H4 (cell line): ENCODE measurements at regions not wholly inside any gene's neighbourhood (a gene's known extent, or its start where the extent isn't known, plus 50 kb on each side); places are given as distances from the start of the nearest gene placed in this dataset.
A peak's percentile ranks its signal among the peaks of the same experiment; 100 is the strongest.
"Not testable (repeated sequence)": the region's sequence is repeated elsewhere in the genome, so short reads cannot be mapped to it uniquely, and the experiment has no call there.

Experiments
- DNase-seq: peaks from one replicate; pipeline ENCODE4 v3.0.0-alpha.2; 2015; ENCODE audit warnings: low spot score

GRCh38 chr9:90979639-90980038 lies 178.0 kb downstream of the SYK start:
- no peak for DNase-seq

DNA sequence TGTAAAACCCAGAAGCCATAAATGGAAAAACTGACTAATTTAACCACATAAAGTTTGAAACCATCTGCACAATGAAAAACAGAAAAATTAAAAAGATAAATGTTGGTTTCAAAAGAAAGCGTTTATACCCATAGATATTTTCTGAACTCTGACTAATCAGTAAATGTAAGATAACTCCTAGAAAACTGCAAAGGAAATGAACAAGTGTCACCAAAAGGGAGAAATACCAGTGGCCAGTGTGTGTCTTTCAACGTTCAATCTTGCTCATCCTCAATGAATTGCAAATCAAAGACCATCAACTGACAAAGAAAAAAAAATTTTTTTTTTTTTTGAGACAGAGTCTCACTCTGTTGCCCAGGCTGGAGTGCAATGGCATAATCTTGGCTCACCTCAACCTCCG lies 180.1 kb downstream of the SYK start:
- no peak for DNase-seq

- DNase-seq = no peak
Measured at GRCh38 chr9:90983394-90983793, 181.8 kb downstream of the SYK start.

- DNase-seq = no peak
Measured at GRCh38 chr9:90985631-90986030, 184.0 kb downstream of the SYK start.

GRCh38 chr9:90986161-90986560 lies 184.5 kb downstream of the SYK start:
- DNase-seq = no peak

DNA sequence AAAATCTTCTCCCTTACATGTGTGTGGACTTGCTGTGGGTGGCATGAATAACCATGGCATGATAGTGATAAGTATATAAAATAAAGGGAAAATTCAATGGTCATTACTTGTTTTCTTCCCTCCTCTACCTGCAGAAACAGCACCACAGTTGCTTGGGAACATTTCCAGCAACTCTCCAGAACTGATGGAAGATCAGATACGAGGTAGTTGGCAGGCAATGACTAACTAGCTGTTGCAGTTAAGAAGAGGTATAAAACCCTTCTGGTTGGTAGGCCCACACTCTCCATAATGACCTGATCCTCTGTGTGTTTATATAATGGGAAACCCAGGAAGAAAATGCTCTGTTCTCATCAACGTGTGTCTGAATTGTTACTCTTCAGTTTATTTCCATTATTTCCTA lies 185.9 kb downstream of the SYK start:
- DNase-seq = peak; percentile 30

DNA sequence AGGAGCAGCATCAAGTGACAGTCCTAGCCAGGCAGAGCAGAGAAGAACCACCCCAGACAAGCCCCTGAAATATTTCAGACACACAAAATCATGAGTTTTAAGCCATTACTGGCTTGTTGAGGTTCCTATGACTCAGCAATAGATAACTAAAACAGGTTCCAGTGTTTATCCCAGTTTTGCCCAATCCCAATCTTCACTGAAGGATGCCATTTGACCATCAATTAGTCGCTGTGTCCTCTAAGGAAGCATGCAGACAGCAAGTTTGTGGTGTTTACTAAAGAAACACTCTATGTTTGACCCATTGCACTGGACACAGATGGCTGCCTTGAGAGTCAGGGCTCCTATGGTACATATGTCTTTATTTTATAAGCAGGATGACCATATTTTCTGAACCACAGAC lies 186.7 kb downstream of the SYK start:
- DNase-seq = no peak

DNA sequence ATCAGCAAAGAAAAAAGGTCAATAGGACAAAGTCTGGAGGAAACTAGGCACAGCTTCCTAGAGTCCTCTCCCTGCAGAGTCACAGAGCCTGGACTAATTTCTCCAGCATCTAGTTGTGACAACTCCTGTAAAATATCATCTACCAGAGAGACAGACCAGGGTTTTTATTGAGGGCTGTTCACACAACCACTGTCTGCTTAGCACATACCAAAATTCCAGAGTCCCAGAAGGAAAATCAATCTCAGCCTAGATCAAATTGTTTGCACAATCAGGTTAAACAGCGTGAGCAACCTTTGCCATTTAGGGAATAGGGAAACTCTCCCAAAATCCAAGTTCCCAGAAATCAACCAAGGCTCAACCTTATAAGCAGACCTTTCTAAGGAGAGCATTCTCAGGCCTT lies 190.3 kb downstream of the SYK start:
- no peak for DNase-seq

GRCh38 chr9:90995516-90995915 lies 193.9 kb downstream of the SYK start:
- no peak for DNase-seq

GRCh38 chr9:90996154-90997065 lies 194.8 kb downstream of the SYK start:
- DNase-seq = no peak

DNA sequence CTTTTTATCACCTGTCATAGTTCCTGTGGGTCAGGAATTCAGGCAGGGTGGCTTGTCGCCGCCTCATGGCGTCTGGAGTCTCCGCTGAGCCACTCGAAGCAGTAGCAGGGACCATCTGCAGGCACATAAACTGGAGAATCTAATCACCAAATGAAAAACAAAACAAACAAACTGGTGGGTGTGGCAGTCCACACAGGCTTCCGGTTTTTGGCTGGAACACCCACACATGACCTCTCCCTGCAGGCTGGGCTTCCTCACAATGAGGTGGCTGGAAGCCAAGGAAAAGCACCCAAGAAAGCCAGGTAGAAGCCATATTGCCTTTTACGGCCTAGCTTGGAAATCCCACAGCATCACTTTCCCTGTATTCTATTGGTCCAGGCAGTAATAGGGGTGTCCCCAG lies 197.0 kb downstream of the SYK start:
- peak; percentile 22 for DNase-seq

GRCh38 chr9:90999425-91000397 lies 198.1 kb downstream of the SYK start:
- DNase-seq = no peak

- peak; percentile 64 for DNase-seq
Measured at GRCh38 chr9:91001146-91001611, 199.6 kb downstream of the SYK start.

DNA sequence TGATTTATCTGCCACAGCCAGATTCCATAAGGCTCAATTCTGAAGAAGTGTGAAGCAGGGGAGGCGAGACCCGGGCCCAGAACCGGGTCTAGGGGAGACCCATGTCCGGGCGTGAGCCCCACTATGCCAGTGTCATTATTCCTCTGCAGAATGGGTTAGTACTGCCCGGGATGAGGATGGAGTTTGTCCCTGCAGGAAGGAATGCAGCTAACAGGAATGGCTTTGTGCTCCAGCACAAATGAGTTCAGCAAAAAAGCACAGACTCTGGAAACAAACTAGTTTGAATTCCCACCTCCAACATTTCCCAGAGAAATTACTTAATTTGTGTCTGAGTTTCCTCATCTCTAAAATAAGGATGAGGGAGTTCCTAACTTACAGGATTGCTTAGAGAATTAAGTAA lies 202.9 kb downstream of the SYK start:
- no peak for DNase-seq

DNA sequence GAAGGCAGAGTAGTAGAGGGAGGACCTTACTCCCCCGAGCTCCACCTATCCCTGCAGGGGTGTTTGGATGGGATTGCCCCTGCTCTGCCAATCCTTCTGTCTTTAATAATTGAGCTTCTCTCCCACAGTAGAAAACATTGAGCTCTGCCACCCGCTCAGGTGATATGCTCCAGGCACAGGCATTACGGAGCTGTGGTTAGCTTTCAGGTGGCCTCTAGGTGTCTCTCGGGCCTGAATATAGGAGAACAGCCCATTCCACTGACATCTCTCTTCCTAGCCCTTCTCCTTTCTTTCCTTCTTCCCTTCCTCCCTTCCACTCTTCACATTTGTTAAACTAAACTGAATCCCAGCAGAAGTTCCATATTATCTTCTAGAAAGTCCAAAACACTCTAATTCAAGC lies 203.4 kb downstream of the SYK start:
- DNase-seq = no peak

- no peak for DNase-seq
Measured at GRCh38 chr9:91006046-91006445, 204.4 kb downstream of the SYK start.

GRCh38 chr9:91008568-91008967 lies 206.9 kb downstream of the SYK start:
- no peak for DNase-seq

DNA sequence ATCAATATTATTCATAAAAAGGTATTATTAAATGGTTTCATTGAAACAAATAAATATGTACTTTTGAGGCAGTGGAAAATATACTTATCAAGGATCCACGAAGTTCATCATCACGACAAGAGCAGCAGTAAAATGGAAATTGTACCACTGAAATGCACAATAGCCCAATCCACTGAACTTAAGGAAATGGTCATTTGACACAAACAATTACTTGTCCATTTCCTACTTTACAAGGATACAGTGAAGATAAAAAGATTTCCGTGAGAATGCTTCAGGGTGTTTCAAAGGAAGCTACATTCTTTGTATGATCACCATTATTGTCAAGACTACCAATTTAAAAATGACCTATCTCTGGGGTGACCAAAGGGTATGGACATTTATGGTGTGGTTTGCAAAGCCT lies 210.3 kb downstream of the SYK start:
- no peak for DNase-seq

DNA sequence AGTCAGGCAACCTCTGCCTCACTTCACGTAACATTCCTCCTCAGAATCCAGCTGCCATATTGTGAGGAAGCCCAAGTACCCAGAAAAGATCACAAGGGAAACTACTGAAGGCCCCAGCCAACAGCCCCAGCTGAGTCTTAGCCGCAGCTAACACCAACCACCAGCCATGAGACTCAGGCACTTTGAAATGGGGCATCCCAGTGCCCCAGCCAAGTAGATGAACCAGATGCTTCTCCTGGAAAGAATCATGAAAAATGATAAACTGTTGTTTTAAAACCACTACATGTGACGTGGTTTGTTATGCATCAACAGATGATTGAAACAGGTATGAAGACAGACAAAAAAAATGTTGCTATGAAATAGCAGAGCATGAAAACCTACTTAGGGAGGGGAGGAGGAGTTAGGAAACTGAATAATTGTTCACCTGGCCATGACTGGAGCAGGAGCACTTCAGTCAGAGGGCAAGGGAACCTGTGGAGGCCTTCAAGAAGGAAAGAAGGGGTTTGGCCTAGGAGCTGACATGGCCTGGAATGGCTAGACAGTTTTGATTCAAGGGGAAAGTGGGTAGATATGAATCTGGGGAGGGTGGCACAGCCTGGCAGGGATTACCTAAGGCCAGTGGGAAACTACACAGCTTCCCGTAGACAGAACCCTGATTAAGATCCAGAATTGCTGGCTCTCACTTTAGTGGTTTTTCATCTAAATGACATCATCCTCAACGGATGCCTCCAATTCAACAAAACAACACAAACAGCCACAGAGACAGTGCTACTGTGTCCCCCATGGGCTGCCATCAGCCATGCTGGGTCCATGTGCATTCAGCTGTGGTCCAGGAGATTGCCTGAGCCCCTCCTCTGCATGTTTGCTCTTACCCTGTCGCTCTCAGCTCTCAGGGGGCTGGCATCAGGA lies 211.6 kb downstream of the SYK start:
- DNase-seq = no peak

- no peak for DNase-seq
Measured at GRCh38 chr9:91017245-91017644, 215.6 kb downstream of the SYK start.

- not testable (repeated sequence) for DNase-seq
Measured at GRCh38 chr9:91019871-91020270, 218.3 kb downstream of the SYK start.
